ENCODE measurements at regions not wholly inside any gene's neighbourhood (a gene's known extent, or its start where the extent isn't known, plus 50 kb on each side); places are given as distances from the start of the nearest gene placed in this dataset.
A peak's percentile ranks its signal among the peaks of the same experiment; 100 is the strongest.

- intact Hi-C loops (cut with micrococcal nuclease; ENCODE audit: unreplicated experiment) = no loop called here
- no peak overlapping the region for H3K27ac ChIP-seq (ENCODE audit: low read depth, low read length, poor library complexity, severe bottlenecking)
- POLR2A ChIA-PET (ENCODE audit: low non-redundant PET) = no interaction called here
- H3K9me3 ChIP-seq (ENCODE audit: low read depth, low read length, poor library complexity, severe bottlenecking) = no peaks in the 10 kb centered on the region
- no peaks in the 10 kb centered on the region for H3K27me3 ChIP-seq (replicated peaks; ENCODE audit: insufficient read depth, low read depth, low read length, poor library complexity)
- CTCF ChIA-PET = no interaction called here
- H3K4me1 ChIP-seq (ENCODE audit: insufficient read depth, low read length, poor library complexity, severe bottlenecking) = no peaks in the 10 kb centered on the region
- DNase-seq (ENCODE audit: low spot score) = no peak
- BruUV-seq (replicated peaks) = no TSS peak
- H3K4me3 ChIP-seq (ENCODE audit: low read depth, low read length, poor library complexity, severe bottlenecking) = no peak overlapping the region
- no peaks in the 10 kb centered on the region for H3K36me3 ChIP-seq (ENCODE audit: insufficient read depth, low read length, poor library complexity, severe bottlenecking)
- TF ChIP-seq CTCF (conservative IDR thresholded peaks at IDR 0.05; ENCODE audit: low read depth, low read length) (no peak), EZH2 (IDR thresholded peaks at IDR 0.05; ENCODE audit: borderline replicate concordance, low read depth, low read length, poor library complexity, severe bottlenecking) (no peak)
These were observed 83.2 kb upstream of the FBXL4 start for GRCh38 chr6:99030915-99031314.

- no TSS peak for BruUV-seq (replicated peaks)
These were observed 78.4 kb upstream of the FBXL4 start for GRCh38 chr6:99026135-99026534.

DNA sequence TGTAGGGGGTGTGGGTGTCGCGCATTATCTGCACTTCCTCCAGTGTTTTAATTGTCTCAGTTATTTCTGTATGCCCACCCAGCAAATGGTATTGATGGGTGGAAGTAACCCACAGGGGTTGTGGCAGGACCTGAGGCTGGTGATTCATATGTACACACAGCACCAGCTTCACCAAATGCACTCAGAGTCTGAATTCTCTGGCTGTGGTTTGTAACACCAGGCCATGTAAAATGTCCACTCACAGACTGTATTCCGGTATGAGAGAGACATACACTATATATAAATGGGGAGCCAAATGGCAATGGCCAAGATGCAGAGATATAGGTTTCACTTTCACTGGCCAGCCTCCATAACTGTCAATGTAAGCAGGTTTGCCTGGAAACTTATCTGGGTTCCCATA lies 76.3 kb upstream of the FBXL4 start:
- Histone ChIP-seq H3K27ac (ENCODE audit: low read depth, low read length, poor library complexity, severe bottlenecking) (no peak overlapping the region), H3K27me3 (replicated peaks; ENCODE audit: insufficient read depth, low read depth, low read length, poor library complexity) (no peaks in the 10 kb centered on the region), H3K4me1 (ENCODE audit: insufficient read depth, low read length, poor library complexity, severe bottlenecking) (no peaks in the 10 kb centered on the region), H3K4me3 (ENCODE audit: low read depth, low read length, poor library complexity, severe bottlenecking) (no peak overlapping the region), H3K9me3 (ENCODE audit: low read depth, low read length, poor library complexity, severe bottlenecking) (no peaks in the 10 kb centered on the region), H3K36me3 (ENCODE audit: insufficient read depth, low read length, poor library complexity, severe bottlenecking) (no peaks in the 10 kb centered on the region)
- no TSS peak for BruUV-seq (replicated peaks)
- TF ChIP-seq CTCF (conservative IDR thresholded peaks at IDR 0.05; ENCODE audit: low read depth, low read length) = no peak
- intact Hi-C loops (cut with micrococcal nuclease; ENCODE audit: unreplicated experiment) = no loop called here
- DNase-seq (ENCODE audit: low spot score) = no peak
- ChIA-PET POLR2A (ENCODE audit: low non-redundant PET) (no interaction called here), CTCF (no interaction called here)

More at GRCh38 chr6:99026135-99026534, 78.4 kb upstream of the FBXL4 start:
- intact Hi-C loops (cut with micrococcal nuclease; ENCODE audit: unreplicated experiment) = no loop called here
- Histone ChIP-seq H3K27me3 (replicated peaks; ENCODE audit: insufficient read depth, low read depth, low read length, poor library complexity) (no peaks in the 10 kb centered on the region), H3K4me1 (ENCODE audit: insufficient read depth, low read length, poor library complexity, severe bottlenecking) (no peaks in the 10 kb centered on the region), H3K36me3 (ENCODE audit: insufficient read depth, low read length, poor library complexity, severe bottlenecking) (no peaks in the 10 kb centered on the region), H3K9me3 (ENCODE audit: low read depth, low read length, poor library complexity, severe bottlenecking) (no peaks in the 10 kb centered on the region), H3K27ac (ENCODE audit: low read depth, low read length, poor library complexity, severe bottlenecking) (no peak overlapping the region), H3K4me3 (ENCODE audit: low read depth, low read length, poor library complexity, severe bottlenecking) (no peak overlapping the region)
- CTCF ChIA-PET = no interaction called here
- no peak for TF ChIP-seq CTCF (conservative IDR thresholded peaks at IDR 0.05; ENCODE audit: low read depth, low read length)
- no peak for TF ChIP-seq EZH2 (IDR thresholded peaks at IDR 0.05; ENCODE audit: borderline replicate concordance, low read depth, low read length, poor library complexity, severe bottlenecking)
- POLR2A ChIA-PET (ENCODE audit: low non-redundant PET) = no interaction called here
- DNase-seq (ENCODE audit: low spot score) = peak; percentile 4

Measured in A673 (cell line).